H9 (cell line): ENCODE measurements at regions not wholly inside any gene's neighbourhood (a gene's known extent, or its start where the extent isn't known, plus 50 kb on each side); places are given as distances from the start of the nearest gene placed in this dataset.

Experiments used
- DNase-seq: peaks from one replicate; pipeline ENCODE4 v3.0.0-alpha.2; 2017
- H2AFZ ChIP-seq: one replicate; pipeline ENCODE4 v1.6.1; 2013; ENCODE audit warnings: mild to moderate bottlenecking, low read length, control low read depth, moderate library complexity
- H2AK5ac ChIP-seq: 2 replicates; pipeline ENCODE4 v1.6.1; 2013; ENCODE audit warnings: low read length, control low read depth, mixed read lengths; ENCODE audit not compliant: insufficient read length
- H2BK120ac ChIP-seq: one replicate; pipeline ENCODE4 v1.6.1; 2013; ENCODE audit warnings: low read depth, mild to moderate bottlenecking, low read length, control low read depth, inconsistent platforms; ENCODE audit not compliant: poor library complexity, severe bottlenecking
- H2BK12ac ChIP-seq: 2 replicates; pipeline ENCODE4 v1.6.1; 2013; ENCODE audit warnings: low read length, control low read depth, mixed read lengths, low read depth; ENCODE audit not compliant: insufficient read length
- H2BK15ac ChIP-seq: 2 replicates; pipeline ENCODE4 v1.6.1; 2013; ENCODE audit warnings: low read depth, low read length, control low read depth
- H2BK20ac ChIP-seq: one replicate; pipeline ENCODE4 v1.6.1; 2013; ENCODE audit warnings: low read depth, mild to moderate bottlenecking, low read length, control low read depth, inconsistent platforms; ENCODE audit not compliant: poor library complexity, severe bottlenecking
- H2BK5ac ChIP-seq: 2 replicates; pipeline ENCODE4 v1.6.1; 2013; ENCODE audit warnings: low read length, control low read depth, mixed read lengths; ENCODE audit not compliant: insufficient read length
- H3K14ac ChIP-seq: 2 replicates; pipeline ENCODE4 v1.6.1; 2013; ENCODE audit warnings: low read length, control low read depth; ENCODE audit not compliant: insufficient read depth
- H3K18ac ChIP-seq: 2 replicates; pipeline ENCODE4 v1.6.1; 2013; ENCODE audit warnings: low read depth, mild to moderate bottlenecking, mixed read lengths, low read length, control low read depth; ENCODE audit not compliant: insufficient read length
- H3K23ac ChIP-seq: 2 replicates; pipeline ENCODE4 v1.6.1; 2013; ENCODE audit warnings: low read length, control low read depth, mixed read lengths, low read depth; ENCODE audit not compliant: insufficient read length
- H3K23me2 ChIP-seq: 2 replicates; pipeline ENCODE4 v1.6.1; 2013; ENCODE audit warnings: low read depth, mild to moderate bottlenecking, mixed read lengths, low read length, control low read depth; ENCODE audit not compliant: insufficient read length, poor library complexity, severe bottlenecking
- H3K27ac ChIP-seq: 2 replicates; pipeline ENCODE4 v1.5.1; 2013; ENCODE audit warnings: low read length, control low read depth, mixed read lengths, low read depth; ENCODE audit not compliant: insufficient read length
- H3K27me3 ChIP-seq: 2 replicates; pipeline ENCODE4 v1.6.1; 2013; ENCODE audit warnings: low read length, control low read depth, inconsistent platforms; ENCODE audit not compliant: insufficient read depth
- H3K4ac ChIP-seq: 2 replicates; pipeline ENCODE4 v1.6.1; 2013; ENCODE audit warnings: low read depth, mild to moderate bottlenecking, control low read depth, inconsistent platforms, low read length, moderate library complexity
- H3K4me1 ChIP-seq: 2 replicates; pipeline ENCODE4 v1.6.1; 2013; ENCODE audit warnings: low read length, control low read depth, inconsistent platforms; ENCODE audit not compliant: insufficient read depth
- H3K4me2 ChIP-seq: 2 replicates; pipeline ENCODE4 v1.6.1; 2013; ENCODE audit warnings: low read length, control low read depth, mixed read lengths; ENCODE audit not compliant: insufficient read length, insufficient read depth
- H3K56ac ChIP-seq: 2 replicates; pipeline ENCODE4 v1.6.1; 2013; ENCODE audit warnings: low read depth, mild to moderate bottlenecking, mixed read lengths, low read length, control low read depth; ENCODE audit not compliant: insufficient read length
- H3K79me1 ChIP-seq: 2 replicates; pipeline ENCODE4 v1.6.1; 2013; ENCODE audit warnings: low read depth, mild to moderate bottlenecking, moderate library complexity, low read length, control low read depth, inconsistent platforms; ENCODE audit not compliant: insufficient read depth, poor library complexity, severe bottlenecking
- H3K79me2 ChIP-seq: 2 replicates; pipeline ENCODE4 v1.6.1; 2013; ENCODE audit warnings: low read length, control low read depth, inconsistent platforms; ENCODE audit not compliant: insufficient read depth
- H3K9ac ChIP-seq: 2 replicates; pipeline ENCODE4 v1.6.1; 2013; ENCODE audit warnings: low read length, control low read depth, mixed read lengths; ENCODE audit not compliant: insufficient read length; ENCODE audit errors: extremely low read depth
- H3K9me3 ChIP-seq: one replicate; pipeline ENCODE4 v1.6.1; 2013; ENCODE audit warnings: low read depth, low read length, inconsistent platforms; ENCODE audit not compliant: control insufficient read depth
- H3T11ph ChIP-seq: one replicate; pipeline ENCODE4 v1.6.1; 2013; ENCODE audit warnings: mild to moderate bottlenecking, low read length, control low read depth, inconsistent platforms
- H4K20me1 ChIP-seq: one replicate; pipeline ENCODE4 v1.6.1; 2013; ENCODE audit not compliant: control insufficient read depth, insufficient read length, insufficient read depth
- H4K5ac ChIP-seq: 2 replicates; pipeline ENCODE4 v1.6.1; 2013; ENCODE audit warnings: low read depth, mild to moderate bottlenecking, mixed read lengths, low read length, control low read depth; ENCODE audit not compliant: insufficient read length
- H4K8ac ChIP-seq: replicated peaks from 2 replicates; pipeline ENCODE4 v1.6.1; 2013; ENCODE audit warnings: low read length, control low read depth, mixed read lengths, low read depth; ENCODE audit not compliant: insufficient read length
- H4K91ac ChIP-seq: 2 replicates; pipeline ENCODE4 v1.6.1; 2013; ENCODE audit warnings: low read depth, mild to moderate bottlenecking, moderate library complexity, mixed read lengths, low read length, control low read depth; ENCODE audit not compliant: insufficient read length
- H3K27ac Mint-ChIP-seq, 3 experiments: 2 replicates in 2 of 3; 3 replicates in 1 of 3; pipeline ENCODE4 v1.8.0; 2020 to 2021; ENCODE audit warnings: mixed read lengths in 3 of 3, mild to moderate bottlenecking in 1 of 3, moderate library complexity in 1 of 3
- H3K27me3 Mint-ChIP-seq: 2 replicates; pipeline ENCODE4 v1.8.0; 2021; ENCODE audit warnings: low read depth, mild to moderate bottlenecking, moderate library complexity, mixed read lengths
- H3K36me3 Mint-ChIP-seq, 3 experiments: 2 replicates in 2 of 3; 3 replicates in 1 of 3; pipeline ENCODE4 v1.8.0; 2020 to 2021; ENCODE audit warnings: low read depth in 3 of 3, mixed read lengths in 3 of 3; ENCODE audit not compliant: insufficient read depth in 1 of 3
- H3K4me1 Mint-ChIP-seq, 2 experiments: 2 replicates each; pipeline ENCODE4 v1.8.0; 2020; ENCODE audit warnings: mixed read lengths in 2 of 2
- H3K4me3 Mint-ChIP-seq, 2 experiments: 2 replicates in 1 of 2; 3 replicates in 1 of 2; pipeline ENCODE4 v1.8.0; 2020 to 2021; ENCODE audit warnings: mild to moderate bottlenecking in 2 of 2, mixed read lengths in 2 of 2, moderate library complexity in 1 of 2
- H3K9me3 Mint-ChIP-seq, 2 experiments: 2 replicates in 1 of 2; 3 replicates in 1 of 2; pipeline ENCODE4 v1.8.0; 2020; ENCODE audit warnings: mild to moderate bottlenecking in 2 of 2, mixed read lengths in 2 of 2, moderate library complexity in 1 of 2
- WGBS: extraction: QIAGEN DNeasy Blood & Tissue Kit; methylation state at CpG from one replicate; pipeline ENCODE4 v1.1.7; 2013; ENCODE audit warnings: missing lambda C conversion rate, low lambda C conversion rate, mixed read lengths; ENCODE audit not compliant: insufficient read length; ENCODE audit errors: extremely low coverage; 5-methylcytosine and 5-hydroxymethylcytosine counted together
- TF ChIP-seq, protein P1 (sequence below): fragments of 200-600 bp; sonication (generic); conservative IDR thresholded peaks from 3 replicates; pipeline ENCODE4 v1.8.0; 2021; ENCODE audit warnings: antibody characterized with exemption, mild to moderate bottlenecking

DNA sequence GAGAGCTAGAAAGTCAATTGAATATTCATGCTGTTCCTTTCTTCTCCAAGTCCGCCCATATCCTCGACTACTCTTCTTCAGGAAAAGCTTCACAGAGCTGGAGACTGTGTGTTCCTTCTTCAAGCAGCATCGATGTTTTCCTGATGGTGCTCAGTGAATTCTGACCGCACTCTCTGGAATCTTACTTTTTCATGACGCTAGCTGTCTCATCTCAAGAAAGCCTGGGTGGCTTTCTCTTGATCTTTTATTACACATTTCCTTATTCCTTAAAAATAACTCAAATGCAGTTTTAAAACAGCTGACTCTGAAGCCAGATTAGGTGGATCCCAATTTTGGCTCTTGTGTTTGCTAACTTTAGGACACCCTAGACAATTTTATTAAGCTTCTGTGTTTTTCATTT lies 1245.1 kb upstream of the LRRTM1 start:
- no peak overlapping the region for H2AFZ ChIP-seq
- no peaks in the 10 kb centered on the region for H3K9me3 Mint-ChIP-seq
- no peak overlapping the region for H2BK120ac ChIP-seq
- no peaks in the 10 kb centered on the region for H3K4me1 ChIP-seq
- H3K27me3 Mint-ChIP-seq: no peaks in the 10 kb centered on the region
- H3K18ac ChIP-seq: no peak overlapping the region
- no peaks in the 10 kb centered on the region for H3K79me2 ChIP-seq
- no peak for DNase-seq
- no peak overlapping the region for H3K4ac ChIP-seq
- H3K23me2 ChIP-seq: no peaks in the 10 kb centered on the region
- H3K4me1 Mint-ChIP-seq: no peaks in the 10 kb centered on the region
- no peak overlapping the region for H3K9ac ChIP-seq
- H2AK5ac ChIP-seq: no peak overlapping the region
- no peak overlapping the region for H3K27ac Mint-ChIP-seq
- no peaks in the 10 kb centered on the region for H3K79me1 ChIP-seq
- no peaks in the 10 kb centered on the region for H3K9me3 ChIP-seq
- no peak overlapping the region for H3K27ac ChIP-seq
- no peak overlapping the region for H3K56ac ChIP-seq
- no peak overlapping the region for H2BK15ac ChIP-seq
- H3T11ph ChIP-seq: no peak overlapping the region
- H4K5ac ChIP-seq: no peak overlapping the region
- H4K91ac ChIP-seq: no peak overlapping the region
- H2BK5ac ChIP-seq: no peak overlapping the region
- no peaks in the 10 kb centered on the region for H3K36me3 Mint-ChIP-seq
- H4K20me1 ChIP-seq: no peaks in the 10 kb centered on the region
- TF ChIP-seq, protein P1, sequence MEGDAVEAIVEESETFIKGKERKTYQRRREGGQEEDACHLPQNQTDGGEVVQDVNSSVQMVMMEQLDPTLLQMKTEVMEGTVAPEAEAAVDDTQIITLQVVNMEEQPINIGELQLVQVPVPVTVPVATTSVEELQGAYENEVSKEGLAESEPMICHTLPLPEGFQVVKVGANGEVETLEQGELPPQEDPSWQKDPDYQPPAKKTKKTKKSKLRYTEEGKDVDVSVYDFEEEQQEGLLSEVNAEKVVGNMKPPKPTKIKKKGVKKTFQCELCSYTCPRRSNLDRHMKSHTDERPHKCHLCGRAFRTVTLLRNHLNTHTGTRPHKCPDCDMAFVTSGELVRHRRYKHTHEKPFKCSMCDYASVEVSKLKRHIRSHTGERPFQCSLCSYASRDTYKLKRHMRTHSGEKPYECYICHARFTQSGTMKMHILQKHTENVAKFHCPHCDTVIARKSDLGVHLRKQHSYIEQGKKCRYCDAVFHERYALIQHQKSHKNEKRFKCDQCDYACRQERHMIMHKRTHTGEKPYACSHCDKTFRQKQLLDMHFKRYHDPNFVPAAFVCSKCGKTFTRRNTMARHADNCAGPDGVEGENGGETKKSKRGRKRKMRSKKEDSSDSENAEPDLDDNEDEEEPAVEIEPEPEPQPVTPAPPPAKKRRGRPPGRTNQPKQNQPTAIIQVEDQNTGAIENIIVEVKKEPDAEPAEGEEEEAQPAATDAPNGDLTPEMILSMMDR: no peak
- no CpG with 5 or more reads among the region's 5 CpGs for WGBS
- no peak overlapping the region for H3K23ac ChIP-seq
- no peaks in the 10 kb centered on the region for H3K27me3 ChIP-seq
- no peak overlapping the region for H4K8ac ChIP-seq
- H2BK12ac ChIP-seq: no peak overlapping the region
- no peak overlapping the region for H3K4me3 Mint-ChIP-seq
- H3K14ac ChIP-seq: no peak overlapping the region
- no peak overlapping the region for H3K4me2 ChIP-seq
- no peak overlapping the region for H2BK20ac ChIP-seq
